ENCODE measurements at regions not wholly inside any gene's neighbourhood (a gene's known extent, or its start where the extent isn't known, plus 50 kb on each side); places are given as distances from the start of the nearest gene placed in this dataset.

DNA sequence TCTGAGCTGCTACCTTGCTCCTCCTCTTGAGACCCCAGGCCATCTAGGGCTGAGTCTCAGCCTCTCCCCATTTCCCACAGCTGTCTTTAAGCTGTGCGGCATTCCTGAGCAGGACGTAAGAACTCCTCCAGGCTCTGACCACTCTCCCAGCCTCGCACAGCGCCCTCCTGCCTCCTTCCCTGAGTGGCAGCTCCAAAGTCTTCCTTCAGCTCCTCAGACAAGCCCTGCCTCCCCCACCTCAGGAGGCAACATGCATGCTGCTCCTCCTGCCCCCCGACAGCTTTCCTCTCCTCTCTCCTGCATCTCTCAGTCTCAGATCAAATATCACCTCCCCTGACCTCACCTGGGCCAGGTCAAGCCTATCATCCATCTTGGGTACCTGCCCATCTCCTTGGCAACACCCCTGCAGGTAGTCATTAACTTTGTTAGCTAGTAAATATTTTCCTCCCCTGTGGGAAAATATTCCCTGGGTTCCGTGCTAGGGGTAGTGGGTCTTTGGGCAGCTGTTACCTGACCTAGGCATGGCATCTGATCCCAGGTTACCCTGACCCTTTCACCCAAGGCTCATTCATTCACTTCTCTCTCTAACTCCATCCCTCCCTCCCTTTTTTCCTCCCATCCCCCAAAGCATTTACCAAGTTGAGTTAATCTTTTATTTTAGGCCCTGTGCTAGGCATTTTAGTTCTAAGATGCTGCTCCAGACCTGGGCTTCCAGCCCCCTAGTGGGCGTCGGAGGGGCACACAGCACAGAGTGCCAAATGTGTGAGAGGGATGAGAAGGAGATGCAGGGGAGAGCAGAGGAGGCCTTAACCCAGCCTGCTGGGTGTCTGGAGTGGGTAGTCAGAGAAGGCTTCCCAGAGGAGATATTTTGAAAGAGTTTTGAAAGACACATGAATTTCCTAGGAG, 419.9 kb downstream of the PTPRU start:
- RAD21 ChIA-PET (ENCODE audit: unreplicated experiment): no interaction called here
- H3K4me1 ChIP-seq (ENCODE audit: control insufficient read depth, insufficient read depth, low read length): no peaks in the 10 kb centered on the region
- in situ Hi-C loops (cut with MboI): no loop called here
- POLR2A ChIA-PET: no interaction called here
- no peak overlapping the region for H3K27ac ChIP-seq (ENCODE audit: control insufficient read depth, insufficient read depth)
- 27% methylated on average over 7 of the region's 8 CpGs for WGBS (ENCODE audit: insufficient coverage, insufficient replicate concordance, low lambda C conversion rate, missing lambda C conversion rate)
- no peak overlapping the region for H3K4me2 ChIP-seq (ENCODE audit: control insufficient read depth, insufficient read depth)
- no peak overlapping the region for H3K9ac ChIP-seq (ENCODE audit: control insufficient read depth, insufficient read depth, low read length)
- no peaks in the 10 kb centered on the region for H4K20me1 ChIP-seq (ENCODE audit: control insufficient read depth, insufficient read depth)
- CTCF ChIA-PET: no interaction called here
- intact Hi-C loops (cut with micrococcal nuclease; ENCODE audit: unreplicated experiment): no loop called here
- TF ChIP-seq BCL11A (IDR thresholded peaks at IDR 0.05; ENCODE audit: low read depth, low read length) (no peak), JUNB (IDR thresholded peaks at IDR 0.05) (no peak), SMC3 (IDR thresholded peaks at IDR 0.05; ENCODE audit: borderline replicate concordance, low read length) (peak; percentile 5; the same call in 1 of the 2 replicates), CBFB (IDR thresholded peaks at IDR 0.05; ENCODE audit: low read depth) (no peak), NFIC (IDR thresholded peaks at IDR 0.05; ENCODE audit: low read depth, low read length) (no peak), ZNF24 (IDR thresholded peaks at IDR 0.05) (no peak), RAD21 (IDR thresholded peaks at IDR 0.05; ENCODE audit: insufficient read depth, low read depth, low read length) (peak; percentile 32; the same call in 1 of the 2 replicates), CTCF (IDR thresholded peaks at IDR 0.05 in 2 of 3, conservative IDR thresholded peaks at IDR 0.05 in 1 of 3; ENCODE audit: control insufficient read depth in 2 of 3, extremely low read depth in 1 of 3, insufficient read depth in 1 of 3, low read depth in 3 of 3, low read length in 3 of 3) (peak in 2 of 3 experiments; percentile 21 to 49; a peak in 2 of 6 replicates)
- TF ChIP-seq, protein P1, sequence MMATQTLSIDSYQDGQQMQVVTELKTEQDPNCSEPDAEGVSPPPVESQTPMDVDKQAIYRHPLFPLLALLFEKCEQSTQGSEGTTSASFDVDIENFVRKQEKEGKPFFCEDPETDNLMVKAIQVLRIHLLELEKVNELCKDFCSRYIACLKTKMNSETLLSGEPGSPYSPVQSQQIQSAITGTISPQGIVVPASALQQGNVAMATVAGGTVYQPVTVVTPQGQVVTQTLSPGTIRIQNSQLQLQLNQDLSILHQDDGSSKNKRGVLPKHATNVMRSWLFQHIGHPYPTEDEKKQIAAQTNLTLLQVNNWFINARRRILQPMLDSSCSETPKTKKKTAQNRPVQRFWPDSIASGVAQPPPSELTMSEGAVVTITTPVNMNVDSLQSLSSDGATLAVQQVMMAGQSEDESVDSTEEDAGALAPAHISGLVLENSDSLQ (IDR thresholded peaks at IDR 0.05): no peak
- TF ChIP-seq, protein P2, sequence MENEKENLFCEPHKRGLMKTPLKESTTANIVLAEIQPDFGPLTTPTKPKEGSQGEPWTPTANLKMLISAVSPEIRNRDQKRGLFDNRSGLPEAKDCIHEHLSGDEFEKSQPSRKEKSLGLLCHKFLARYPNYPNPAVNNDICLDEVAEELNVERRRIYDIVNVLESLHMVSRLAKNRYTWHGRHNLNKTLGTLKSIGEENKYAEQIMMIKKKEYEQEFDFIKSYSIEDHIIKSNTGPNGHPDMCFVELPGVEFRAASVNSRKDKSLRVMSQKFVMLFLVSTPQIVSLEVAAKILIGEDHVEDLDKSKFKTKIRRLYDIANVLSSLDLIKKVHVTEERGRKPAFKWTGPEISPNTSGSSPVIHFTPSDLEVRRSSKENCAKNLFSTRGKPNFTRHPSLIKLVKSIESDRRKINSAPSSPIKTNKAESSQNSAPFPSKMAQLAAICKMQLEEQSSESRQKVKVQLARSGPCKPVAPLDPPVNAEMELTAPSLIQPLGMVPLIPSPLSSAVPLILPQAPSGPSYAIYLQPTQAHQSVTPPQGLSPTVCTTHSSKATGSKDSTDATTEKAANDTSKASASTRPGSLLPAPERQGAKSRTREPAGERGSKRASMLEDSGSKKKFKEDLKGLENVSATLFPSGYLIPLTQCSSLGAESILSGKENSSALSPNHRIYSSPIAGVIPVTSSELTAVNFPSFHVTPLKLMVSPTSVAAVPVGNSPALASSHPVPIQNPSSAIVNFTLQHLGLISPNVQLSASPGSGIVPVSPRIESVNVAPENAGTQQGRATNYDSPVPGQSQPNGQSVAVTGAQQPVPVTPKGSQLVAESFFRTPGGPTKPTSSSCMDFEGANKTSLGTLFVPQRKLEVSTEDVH (IDR thresholded peaks at IDR 0.05; ENCODE audit: low read depth, partially characterized antibody): no peak
- FAIRE-seq (no peak), ATAC-seq (peak; percentile 57), DNase-seq (ENCODE audit: low read depth, low spot score) (no peak)
- H3K36me3 ChIP-seq (ENCODE audit: control insufficient read depth in 2 of 2, insufficient read depth in 2 of 2, low read length in 1 of 2): no peaks in the 10 kb centered on the region
- H3K27me3 ChIP-seq (replicated peaks in 1 of 2; ENCODE audit: control insufficient read depth in 2 of 2, insufficient read depth in 2 of 2, low read length in 1 of 2): no peaks in the 10 kb centered on the region
- H3K79me2 ChIP-seq (ENCODE audit: control insufficient read depth, insufficient read depth, low read length): no peaks in the 10 kb centered on the region
- no peaks in the 10 kb centered on the region for H3K9me3 ChIP-seq (replicated peaks; ENCODE audit: control insufficient read depth, insufficient read depth, low read length)
- no peak overlapping the region for H3K4me3 ChIP-seq
- H2AFZ ChIP-seq (ENCODE audit: control insufficient read depth, low read depth, low read length): no peak overlapping the region
- no TSS peak for BruUV-seq (replicated peaks)
- SMC1A ChIA-PET (ENCODE audit: uncharacterized antibody, unreplicated experiment): interaction anchor here (1.2 kb wide), 1 partner anchor 16 kb away, joined by 4 read pairs; no protein-coding TSS in a partner anchor
